Activated CD4-positive, alpha-beta T cell treated with anti-CD3 and anti-CD28 coated beads, Interleukin-2, amount 50 U/mL, for 1 hour (primary cell): ENCODE measurements at regions not wholly inside any gene's neighbourhood (a gene's known extent, or its start where the extent isn't known, plus 50 kb on each side); places are given as distances from the start of the nearest gene placed in this dataset.

Source experiments
- DNase-seq: peaks from one replicate; pipeline ENCODE4 v3.0.0-alpha.2; 2020

GRCh38 chr13:103758222-103758621, 692.0 kb upstream of the SLC10A2 start:
- DNase-seq, result no peak

DNA sequence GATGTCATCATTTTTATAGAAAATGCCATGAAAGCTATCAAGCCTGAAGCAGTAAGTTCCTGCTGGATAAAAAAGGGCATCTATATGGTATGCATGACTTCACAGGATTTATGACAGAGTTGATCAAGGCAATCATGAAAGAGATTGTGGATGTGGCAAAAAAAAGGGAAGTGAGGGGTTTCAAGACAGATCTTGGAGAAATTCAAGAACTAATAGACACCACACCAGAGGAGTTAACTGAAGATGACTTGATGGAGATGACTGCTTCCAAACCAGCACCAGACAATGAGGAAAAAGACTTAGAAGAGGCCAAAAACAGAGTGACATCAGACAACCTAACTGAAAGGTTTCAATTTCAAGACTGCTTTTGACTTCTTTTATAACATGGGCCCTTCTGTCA, 691.1 kb upstream of the SLC10A2 start:
- no peak for DNase-seq

GRCh38 chr13:103754783-103755182, 688.6 kb upstream of the SLC10A2 start:
- DNase-seq, result no peak

DNA sequence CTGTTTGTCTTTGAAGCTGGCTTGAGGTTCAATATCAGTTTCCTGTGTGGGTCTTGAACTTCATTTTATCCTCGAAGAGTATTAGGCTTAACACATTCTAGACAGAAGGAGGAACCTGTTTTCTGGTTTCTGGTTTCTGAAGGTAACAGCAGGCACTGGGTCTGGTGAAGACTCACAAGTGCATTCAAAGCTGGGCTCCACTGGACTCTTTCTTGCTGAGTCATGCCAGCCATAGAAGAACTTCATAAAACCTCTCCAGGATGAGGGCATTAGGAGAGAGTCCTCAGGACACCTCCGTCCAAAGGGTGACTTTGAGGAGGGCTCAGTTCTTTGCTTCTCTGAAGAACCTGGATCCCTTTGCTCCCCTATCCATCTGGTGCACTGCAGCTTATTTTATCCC, 668.6 kb upstream of the SLC10A2 start:
- no peak for DNase-seq

- no peak for DNase-seq
Measured at GRCh38 chr13:103731959-103732358, 665.7 kb upstream of the SLC10A2 start.

DNA sequence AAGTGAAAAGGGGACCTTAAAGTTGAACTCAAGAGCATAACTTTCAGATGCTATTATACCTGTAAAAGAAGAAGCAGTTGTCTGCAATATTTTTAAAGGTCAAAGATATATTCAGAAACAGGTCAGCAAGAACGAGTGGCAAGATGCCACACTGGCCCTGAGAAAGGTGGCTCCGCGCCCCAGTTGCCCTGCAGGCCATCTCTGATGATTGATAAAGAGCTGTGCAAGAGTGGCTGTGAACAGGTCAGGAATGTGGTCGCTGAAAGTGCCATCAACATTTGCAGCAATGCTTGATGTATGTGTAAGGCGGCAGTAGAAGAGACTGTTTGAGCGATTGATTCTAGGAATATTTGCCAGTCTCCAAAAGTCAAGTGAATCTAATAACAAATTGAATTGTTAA, 664.2 kb upstream of the SLC10A2 start:
- DNase-seq, result no peak

DNA sequence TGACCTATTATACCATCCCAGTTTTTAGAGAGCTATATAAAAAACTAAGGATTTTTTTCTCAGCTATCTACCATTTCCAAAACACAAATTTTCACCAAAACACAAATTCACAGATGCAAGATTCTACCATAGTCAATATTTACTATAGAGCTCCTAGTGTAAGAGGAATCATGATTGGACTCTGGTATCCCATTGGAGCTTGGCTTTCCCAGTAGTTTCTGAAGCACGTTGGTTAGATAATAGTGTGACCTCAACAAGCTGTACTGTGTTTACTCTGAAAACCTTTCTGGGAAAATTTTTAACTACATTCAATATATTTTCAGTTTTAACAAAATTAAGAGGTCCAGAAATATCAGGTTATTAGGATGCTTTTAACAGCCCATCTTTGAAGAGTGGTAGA, 660.6 kb upstream of the SLC10A2 start:
- DNase-seq, result no peak

DNA sequence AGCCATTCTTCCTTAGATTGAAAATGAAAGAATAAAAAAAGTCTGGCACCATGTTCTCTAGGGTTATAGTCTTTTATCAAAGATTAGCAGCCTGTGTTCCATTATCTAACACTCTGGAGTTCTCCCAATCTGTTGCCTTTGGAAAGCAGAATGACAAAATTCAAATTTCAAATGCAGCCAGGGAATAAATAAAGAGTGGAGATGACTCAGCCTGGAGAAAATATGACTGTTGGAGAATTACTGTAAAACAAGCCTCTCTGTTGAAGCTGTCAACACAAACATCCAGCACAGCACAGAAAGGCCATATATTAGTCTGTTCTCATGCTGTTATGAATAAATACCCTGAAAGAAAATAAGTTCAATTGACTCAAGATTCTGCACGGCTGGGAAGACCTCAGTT, 650.5 kb upstream of the SLC10A2 start:
- DNase-seq, result no peak

DNA sequence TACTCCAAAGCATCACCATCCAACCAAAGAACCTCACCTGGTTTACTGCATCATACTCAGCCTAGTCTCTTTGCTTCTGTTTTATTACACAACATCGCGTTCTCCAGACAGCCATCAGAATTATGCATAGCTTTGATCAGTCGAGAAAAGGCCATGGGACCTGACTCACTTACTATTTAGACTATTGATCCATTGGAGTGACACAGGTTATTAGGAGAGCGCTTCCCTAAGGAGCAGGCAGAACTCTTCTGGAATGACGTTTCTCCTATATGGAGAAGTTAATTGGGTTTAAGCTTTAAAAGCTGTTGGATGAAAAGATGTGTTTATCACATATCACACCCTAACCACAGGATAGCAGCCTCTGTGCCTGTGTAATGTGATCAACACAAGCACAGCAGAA, 649.1 kb upstream of the SLC10A2 start:
- no peak for DNase-seq

DNA sequence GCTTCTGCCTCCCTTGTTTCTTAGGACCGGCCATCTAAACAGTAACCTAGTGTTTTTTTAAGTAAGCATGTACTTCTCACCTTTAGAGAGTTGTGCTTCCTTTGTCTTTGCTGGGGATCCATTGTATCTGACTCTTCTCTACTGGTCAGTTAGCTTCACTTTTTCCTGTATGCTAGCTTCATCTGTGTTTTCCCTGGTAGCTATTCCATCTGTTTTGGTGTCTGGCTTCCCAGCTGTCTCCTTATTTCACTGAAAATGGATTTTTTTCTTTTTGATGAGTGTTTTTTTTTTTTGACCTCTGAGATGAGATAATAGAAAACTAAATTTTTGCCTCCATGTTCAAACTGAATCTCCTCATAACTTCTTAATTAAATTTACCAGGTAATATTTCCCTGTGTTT, 637.0 kb upstream of the SLC10A2 start:
- no peak for DNase-seq

DNA sequence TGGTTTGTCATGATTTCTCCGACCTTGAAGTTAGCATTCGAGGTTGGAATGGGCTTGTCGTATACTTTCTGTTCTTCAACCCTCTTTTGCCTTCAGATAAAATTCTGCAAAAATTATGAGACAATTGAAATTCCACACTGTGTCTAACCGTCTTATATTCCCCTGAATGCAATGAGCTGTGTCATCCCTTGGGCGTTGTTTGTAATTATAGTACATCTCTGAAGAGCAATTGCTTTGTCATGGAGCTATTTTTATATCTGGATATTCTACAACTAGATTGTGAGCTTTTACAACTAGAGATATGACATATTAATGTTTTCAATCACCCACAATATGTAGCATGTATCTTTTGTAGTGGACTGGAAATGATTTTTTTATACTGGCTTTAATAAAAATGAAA, 631.8 kb upstream of the SLC10A2 start:
- DNase-seq, result no peak

DNA sequence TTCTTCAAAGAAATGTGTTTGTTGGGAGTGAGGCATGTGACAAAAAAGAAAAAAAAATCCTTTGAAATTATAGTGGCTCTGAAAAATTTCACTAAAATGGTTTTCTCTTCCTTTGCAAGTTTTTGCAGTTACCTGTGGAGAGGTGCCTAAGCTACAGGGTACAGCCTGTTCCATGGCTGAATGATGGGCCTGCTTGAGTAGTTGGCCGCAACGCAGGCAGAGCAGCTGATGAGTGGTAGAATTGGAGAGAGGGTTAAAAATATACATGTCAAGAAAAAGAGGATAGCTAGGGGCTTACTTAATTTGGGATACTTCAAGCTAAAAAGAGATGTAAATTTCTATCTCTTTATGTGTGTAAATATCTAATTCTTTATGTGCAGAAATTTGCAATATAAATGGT, 629.1 kb upstream of the SLC10A2 start:
- DNase-seq, result no peak

DNA sequence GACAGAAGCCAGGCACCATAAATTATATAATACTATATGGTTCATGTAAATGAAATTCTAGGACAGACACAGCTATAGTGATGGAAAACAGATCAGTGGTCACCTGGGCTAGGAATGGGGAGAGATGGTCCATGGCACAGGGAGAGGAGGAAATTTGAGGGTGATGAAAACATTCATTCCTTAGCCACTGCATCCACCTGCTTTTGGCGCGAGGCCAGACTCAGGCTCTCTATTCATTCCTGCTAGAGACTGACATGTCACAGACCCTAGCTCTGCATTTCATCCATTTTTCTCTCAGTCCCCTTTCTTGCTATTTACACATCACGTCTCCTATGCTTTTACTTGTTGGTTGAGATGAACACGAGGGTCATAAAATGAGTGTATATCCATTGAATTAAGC, 628.3 kb upstream of the SLC10A2 start:
- no peak for DNase-seq

- DNase-seq, result no peak
Measured at GRCh38 chr13:103694033-103694432, 627.8 kb upstream of the SLC10A2 start.

- DNase-seq, result no peak
Measured at GRCh38 chr13:103692442-103692841, 626.2 kb upstream of the SLC10A2 start.

- DNase-seq, result no peak
Measured at GRCh38 chr13:103676329-103676728, 610.1 kb upstream of the SLC10A2 start.

DNA sequence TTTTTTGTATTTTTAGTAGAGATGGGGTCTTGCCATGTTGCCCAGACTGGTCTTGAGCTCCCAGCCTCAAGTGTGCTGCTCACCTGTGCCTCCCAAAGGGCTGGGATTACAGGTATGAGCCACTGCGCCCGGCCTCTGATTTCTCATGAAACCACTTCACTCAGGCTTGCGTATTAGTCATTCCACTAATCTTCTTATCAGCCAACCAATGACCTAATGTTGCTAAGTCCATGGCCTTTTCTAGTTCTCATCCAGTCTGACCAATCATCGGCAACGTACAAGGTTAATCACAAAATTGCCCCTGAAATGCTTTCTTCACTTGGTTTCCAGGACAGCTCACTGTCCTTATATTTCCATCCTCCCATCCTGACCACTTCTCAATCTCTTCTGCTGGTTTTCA, 605.3 kb upstream of the SLC10A2 start:
- DNase-seq, result no peak

DNA sequence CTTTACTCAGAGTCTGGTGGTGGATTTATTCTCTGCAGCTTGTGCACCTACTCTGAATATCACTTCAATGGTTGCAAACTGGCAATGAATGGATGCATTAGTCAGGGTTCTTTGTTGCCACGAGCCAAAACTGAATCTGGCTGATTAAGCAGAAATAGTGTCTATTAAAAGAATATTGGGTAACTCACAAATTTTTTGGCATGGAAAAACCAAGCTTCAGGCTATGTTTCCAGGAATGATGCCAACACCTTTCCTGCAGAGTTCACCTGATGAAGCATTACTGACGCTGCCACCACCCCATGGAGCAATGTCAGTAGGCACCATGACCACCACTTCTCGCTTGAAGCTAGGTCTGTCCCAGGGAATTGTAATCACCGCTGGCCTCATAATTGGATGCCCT, 597.8 kb upstream of the SLC10A2 start:
- no peak for DNase-seq

- DNase-seq, result no peak
Measured at GRCh38 chr13:103656311-103656710, 590.1 kb upstream of the SLC10A2 start.

DNA sequence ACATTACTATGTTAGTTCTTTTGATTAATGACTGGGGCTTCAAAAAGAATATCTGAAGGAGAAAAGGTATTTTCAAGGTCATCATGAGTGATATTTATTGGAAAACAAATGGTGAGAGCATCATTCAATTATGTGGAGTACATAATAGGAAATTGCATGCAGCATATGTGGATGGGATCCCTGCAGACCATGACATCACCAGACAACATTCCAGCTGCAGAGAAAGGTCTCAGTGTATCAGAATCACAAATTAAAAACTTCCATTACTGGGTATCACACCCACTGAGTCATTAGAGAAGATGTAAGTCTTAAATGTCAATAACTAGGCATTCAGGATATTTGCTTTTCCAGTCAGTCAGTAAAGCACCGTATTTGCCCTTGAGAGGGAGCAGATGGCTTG, 574.4 kb upstream of the SLC10A2 start:
- DNase-seq, result no peak

GRCh38 chr13:103639326-103639725, 573.1 kb upstream of the SLC10A2 start:
- no peak for DNase-seq

- DNase-seq, result no peak
Measured at GRCh38 chr13:103638706-103639105, 572.5 kb upstream of the SLC10A2 start.

DNA sequence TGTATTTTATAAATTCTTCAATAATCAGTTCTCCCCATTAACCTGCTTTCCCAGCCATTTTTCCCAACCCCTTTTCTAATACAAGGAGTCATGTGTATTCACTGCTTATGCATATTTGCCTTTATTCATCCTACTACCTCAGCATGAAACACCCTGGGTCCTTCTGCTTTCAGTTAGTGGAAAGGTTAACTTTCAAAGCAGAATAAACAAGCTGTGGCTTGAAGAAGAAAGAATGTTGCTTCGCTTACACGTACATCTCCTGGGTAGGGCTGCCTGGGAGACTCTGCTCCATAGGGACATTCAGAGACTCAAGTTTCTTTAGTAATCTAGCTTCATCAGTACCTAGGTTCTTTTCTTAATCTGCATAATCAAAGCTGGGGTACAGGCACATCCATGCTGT, 567.8 kb upstream of the SLC10A2 start:
- DNase-seq, result no peak

- no peak for DNase-seq
Measured at GRCh38 chr13:103625194-103625593, 559.0 kb upstream of the SLC10A2 start.

DNA sequence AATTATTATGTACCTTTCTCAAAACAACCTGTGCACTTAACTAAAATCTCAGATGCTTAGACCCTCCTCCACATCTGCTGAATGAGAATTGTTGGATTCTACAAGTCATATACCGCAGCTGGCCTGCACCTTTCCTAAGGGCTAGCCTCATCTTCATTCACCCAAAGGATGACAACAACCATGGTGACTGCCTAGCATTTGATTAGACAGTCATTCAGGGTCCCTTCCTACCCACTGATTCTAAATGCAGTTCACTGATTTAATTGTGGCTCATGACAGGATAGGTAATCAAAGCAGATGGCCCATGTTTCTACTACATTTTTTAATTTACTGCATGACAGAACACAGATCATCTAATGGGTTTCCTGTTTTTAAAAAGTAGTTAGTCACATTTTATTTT, 551.9 kb upstream of the SLC10A2 start:
- no peak for DNase-seq

GRCh38 chr13:103615771-103616170, 549.6 kb upstream of the SLC10A2 start:
- no peak for DNase-seq
